GM18520 (cell line): ENCODE measurements at regions not wholly inside any gene's neighbourhood (a gene's known extent, or its start where the extent isn't known, plus 50 kb on each side); places are given as distances from the start of the nearest gene placed in this dataset.

Source experiments
- ATAC-seq: cut with Tn5 transposase; IDR thresholded peaks from one replicate; pipeline ENCODE4 v1.9.1; 2021; ENCODE audit not compliant: unreplicated experiment

DNA sequence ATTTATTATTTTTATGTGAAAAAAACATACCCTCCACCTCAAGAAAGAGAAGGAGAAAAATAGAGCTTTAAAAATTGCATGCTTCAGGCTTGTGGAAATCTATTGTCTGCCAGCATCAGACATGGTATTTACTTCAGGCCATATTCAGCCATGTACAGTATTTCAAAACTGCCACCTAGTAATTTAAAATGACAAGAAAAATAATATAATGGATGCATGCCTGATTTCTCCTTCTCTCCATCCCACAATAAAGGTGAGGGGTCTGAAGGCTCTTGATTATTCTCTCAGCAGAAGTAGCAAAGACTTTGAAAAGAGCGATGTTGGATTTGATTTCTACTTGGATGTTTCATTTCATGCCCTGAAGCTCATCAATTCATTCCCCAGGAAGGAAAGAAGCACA lies 250.7 kb downstream of the TBC1D4 start:
- no peak for ATAC-seq

DNA sequence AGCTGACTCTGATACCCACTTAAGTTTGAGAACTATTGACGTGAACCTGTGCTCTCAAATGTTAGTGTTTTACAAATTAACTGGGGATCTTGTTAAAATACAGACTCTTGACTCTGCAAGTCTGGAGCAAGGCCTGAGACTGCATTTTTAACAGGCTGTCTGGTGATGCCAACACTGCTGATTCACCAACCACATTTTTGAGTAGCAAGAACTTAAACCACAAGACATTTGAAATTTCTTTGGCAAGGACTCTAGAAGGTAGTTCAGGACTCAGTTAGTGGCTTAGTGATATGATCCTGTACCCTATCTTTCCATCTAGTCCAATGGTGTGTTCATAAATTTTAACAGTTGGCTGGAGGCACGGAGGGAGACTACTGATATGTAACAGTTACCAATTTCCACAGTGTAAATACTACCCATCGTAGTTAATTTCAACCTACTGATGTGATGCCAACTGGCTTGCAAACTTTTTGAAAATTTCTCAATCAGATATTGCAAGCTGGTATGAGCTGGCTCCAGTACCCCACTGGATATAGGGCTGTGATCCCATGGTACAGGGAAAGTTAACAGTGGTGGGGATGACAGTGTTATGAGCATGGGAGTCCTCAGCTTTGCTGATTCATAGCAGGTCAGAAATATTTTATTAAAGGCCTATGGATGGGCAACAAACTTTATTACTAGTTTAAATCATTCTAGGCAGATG lies 255.1 kb downstream of the TBC1D4 start:
- ATAC-seq: no peak

DNA sequence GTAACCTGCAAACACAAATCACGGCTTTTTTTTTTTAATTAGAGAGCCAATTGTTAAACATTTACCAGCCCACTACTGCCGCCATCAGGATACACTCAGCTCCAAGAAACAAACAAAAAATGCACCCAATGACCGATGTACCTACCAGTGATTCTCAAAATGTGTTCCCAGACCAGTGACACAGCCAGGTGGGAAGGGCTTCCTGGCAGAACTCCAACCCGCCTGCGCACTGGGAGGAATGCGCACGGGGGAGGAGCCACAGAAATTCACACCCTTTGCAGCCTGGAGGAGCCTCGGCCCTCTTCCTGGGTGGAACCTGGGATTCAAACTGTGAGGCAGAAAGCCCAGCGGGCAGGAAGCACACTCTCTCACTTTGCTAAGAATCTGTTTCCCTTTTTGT lies 255.9 kb downstream of the TBC1D4 start:
- ATAC-seq: no peak

DNA sequence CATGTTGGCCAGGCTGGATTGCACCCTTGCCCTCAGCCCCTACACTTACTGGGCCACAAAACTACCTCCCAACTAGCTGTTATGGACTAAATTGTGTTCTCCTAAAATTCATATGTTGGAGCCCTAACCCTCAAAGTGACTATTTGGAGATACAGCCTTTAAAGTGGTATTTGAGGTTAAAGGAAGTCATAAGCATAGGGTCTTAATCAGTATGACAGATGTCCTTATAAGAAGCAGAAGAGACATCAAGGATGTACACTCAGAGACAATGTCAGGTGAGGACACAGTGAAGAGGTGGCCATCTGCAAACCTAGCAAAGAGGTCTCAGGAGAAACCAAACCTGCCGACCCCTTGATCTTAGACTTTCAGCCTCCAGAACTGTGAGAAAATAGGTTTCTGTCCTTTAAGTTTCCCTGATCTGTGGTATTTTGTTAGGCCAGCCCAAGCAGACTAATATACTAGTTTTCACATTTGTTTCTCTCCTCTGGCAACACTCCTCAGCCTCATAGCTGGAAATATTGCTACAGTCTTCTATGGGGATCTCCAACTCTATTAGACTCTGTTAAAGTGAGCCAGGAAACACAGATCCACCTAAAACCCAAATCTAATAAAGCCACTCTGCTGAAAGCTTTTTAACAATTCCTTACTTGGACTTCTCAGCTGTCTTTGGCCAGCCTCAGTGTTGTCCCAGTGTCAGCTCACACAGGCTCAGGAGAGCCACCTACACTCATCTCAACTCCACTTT lies 256.5 kb downstream of the TBC1D4 start:
- no peak for ATAC-seq

DNA sequence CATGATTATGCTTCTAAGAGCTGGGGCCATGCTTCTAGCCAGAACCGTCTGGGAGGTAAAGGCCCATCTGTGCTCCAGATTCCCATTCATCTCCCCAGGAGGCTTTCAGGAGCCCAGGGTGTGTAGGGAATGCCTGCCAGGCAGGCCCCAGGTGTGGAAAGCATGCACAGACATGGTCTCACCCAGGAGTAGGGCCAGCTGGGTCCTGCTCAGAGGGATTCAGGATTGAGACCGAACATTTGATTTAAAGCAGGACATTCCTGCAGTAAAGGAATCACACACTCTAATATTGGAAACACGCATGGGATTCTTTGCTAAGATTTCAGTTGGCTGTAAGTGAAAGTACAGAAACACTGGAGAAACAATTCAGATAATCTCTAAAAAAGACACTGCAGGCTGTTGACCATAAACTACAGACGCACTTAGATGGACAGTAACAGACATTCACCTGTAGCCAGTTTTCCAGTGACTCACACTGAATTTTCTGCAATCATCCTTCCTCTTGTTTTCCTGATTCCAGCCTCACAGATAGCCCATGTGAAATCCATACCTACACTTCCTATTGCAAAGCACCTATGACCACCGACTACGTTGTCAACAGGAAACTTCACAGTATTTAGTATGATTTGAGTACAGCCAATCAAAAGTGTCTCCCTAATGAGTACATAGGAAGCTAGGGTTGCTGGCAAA lies 257.8 kb downstream of the TBC1D4 start:
- ATAC-seq: no peak

DNA sequence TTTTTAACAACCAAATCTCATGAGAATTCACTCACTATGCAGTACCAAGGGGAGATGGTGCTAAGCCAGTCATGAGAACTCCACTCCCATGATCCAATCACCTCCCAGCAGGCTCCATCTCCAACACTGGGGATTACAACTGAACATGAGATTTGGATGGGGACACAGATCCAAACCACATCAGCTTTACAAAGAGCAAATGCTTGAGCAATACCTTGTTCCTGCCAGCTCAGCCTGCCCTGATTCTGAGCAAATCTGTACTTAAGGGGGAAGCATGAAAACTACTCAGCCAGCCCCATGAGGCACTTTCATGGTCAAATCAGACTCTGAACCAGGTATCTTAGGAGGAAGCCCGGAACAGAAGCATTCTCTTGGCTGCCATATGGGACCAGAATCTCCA lies 259.9 kb downstream of the TBC1D4 start:
- no peak for ATAC-seq

DNA sequence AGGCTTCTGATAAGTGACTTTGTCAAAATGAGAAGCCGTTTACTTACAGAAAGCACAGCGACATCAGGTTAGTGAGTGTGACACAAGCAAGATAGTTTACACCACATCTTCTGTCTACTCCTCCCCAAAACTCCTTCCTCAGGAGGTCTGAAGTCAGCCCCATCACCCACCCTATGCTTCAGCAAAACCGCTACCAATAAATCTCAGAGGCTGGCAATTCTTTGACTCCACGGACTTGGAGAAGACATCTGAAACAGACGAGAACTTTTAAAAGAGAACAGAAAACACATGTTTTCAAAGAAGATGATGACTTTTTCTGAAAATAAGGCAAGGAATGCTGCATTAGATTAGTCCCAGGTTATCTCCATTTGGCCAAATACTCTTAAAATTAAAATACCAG lies 261.1 kb downstream of the TBC1D4 start:
- no peak for ATAC-seq

DNA sequence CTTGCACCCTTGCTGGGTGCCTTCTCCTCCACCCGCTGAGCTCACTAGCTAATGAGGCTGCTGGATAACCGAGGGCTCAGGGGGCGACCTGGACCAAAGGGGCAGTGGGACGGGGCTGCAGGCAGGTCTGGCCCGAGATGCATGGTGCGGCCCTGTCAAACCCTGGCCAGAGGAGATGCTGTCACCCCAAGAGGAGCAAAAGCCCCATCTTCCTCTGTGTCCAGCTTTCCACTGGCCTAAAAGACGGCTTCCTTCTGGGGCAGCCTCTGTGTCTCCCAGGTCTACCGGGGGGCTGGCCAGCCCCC lies 261.8 kb downstream of the TBC1D4 start:
- no peak for ATAC-seq

DNA sequence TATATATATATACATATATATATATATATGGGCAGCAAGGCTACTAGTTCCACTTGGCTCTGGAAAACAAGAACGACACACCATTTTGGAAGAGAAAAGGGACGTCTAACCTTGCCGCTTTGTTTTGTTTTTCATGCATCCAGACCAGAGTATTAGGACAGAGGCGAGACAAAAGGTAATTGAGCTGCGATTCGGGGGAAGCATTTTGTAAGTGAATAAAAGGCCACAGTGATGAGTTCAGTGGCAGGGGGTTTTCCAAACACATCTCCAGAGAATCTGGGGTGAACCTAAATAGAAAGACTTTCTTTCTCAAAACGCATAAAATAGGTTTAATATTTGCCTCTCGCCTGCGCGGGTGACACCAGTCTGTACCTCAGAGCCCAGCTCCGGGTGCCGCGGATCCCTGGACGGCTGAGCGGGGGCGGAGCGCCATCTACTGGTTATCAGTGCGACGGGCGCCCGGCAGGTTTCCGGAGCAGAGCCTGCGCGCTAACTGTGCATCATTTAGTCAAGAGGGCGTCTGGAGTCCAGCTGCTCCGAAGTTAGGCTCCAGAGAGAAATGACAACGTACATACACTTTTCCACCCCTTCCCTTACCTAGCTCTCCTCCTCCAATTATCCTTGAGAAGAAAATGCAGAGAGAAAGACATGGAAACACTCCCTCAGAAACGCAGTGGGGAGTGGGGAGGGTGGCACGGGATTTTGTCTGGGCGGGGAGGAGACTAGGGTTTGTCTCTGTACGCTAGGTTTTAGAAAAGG lies 262.3 kb downstream of the TBC1D4 start:
- ATAC-seq: peak; percentile 88

DNA sequence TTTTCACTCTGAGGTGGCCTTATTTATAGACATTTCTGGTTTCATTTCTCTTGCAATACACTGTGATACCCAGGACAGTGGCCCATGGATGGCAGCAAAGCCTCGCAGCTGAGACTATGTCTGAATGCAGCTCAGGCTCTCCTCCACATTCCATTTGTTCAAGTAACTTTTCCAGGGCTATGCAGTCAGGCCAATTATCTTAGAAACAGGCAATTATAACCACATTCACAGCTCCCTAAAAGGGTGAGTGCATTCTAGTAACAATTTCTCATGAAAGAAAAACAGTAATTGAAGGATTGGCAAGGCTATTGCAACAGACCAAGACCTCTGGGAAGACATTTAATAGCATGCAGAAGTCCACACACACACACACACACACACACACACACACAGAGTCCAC lies 264.0 kb downstream of the TBC1D4 start:
- no peak for ATAC-seq

DNA sequence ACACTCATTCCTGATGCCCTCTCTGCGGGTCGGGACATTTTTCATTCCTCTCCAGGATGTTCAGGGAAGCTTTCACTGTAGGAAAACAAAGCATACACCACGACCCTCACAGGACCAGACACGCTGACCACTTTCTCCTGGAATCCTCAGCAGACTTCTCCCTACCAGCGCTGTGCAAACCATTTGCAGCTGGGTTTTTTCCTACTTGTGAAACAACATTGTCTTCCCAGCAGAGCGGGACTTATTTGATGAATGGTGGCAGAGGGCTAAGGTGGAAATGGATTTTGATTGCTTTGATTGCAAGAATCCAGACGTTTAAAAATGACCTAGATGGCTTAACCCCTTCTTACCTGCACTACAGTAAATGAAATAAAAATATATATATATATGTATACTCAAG lies 265.9 kb downstream of the TBC1D4 start:
- ATAC-seq: no peak

DNA sequence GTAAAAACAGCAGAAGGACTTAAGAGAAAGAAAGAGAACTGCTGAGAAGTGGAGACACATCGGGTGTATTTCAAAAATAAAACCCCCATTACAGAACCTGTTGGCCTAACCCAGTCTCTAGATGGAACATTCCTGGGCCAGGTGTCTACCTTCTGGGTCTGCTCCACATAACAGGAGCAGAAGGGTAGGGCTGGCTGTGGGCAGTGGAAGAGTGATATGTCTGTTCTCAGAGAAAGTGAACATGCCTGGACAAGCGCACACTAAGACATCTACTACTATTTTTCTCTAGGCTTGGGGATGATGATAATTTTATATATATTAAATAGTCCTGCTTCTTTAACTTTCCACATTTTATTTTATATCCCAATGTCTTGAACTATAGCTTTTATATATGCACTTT lies 267.1 kb downstream of the TBC1D4 start:
- ATAC-seq: no peak

DNA sequence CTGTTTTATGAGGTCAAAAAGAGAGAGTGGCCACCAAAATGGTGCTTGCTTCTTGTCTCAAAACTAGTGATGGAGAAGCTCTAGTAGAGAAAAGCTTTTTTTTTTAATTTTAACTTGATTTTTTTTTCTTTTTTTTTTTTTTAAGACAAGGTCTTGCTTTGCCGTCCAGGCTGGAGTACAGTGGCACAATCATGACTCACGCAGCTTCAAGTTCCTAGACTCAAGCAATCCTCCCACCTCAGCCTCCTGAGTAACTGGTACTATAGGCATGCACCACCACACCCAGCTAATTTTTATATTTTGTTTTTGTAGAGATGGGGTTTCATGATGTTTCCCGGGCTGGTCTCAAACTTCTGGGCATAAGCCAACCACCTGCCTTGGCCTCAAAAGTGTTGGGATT lies 279.0 kb downstream of the TBC1D4 start:
- no peak for ATAC-seq

DNA sequence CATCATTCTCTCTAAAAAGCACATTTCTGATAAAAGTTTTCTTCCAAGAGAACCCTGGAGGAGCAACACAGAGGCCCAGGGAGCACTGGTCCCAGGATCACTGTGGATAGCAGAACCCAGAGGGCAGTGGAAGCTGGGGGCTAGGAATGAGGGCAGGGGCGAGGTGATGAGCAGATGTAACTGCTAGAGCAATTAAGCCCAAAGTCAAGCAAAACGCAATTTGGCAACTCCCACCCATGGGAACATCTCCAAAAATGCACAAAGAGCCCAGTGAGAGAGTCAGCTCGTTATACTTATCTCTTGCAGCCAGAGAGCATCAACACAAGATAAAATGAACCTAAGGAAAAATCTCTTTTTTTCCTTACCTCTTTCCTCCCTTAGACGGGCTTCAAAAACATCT lies 284.2 kb downstream of the TBC1D4 start:
- no peak for ATAC-seq

DNA sequence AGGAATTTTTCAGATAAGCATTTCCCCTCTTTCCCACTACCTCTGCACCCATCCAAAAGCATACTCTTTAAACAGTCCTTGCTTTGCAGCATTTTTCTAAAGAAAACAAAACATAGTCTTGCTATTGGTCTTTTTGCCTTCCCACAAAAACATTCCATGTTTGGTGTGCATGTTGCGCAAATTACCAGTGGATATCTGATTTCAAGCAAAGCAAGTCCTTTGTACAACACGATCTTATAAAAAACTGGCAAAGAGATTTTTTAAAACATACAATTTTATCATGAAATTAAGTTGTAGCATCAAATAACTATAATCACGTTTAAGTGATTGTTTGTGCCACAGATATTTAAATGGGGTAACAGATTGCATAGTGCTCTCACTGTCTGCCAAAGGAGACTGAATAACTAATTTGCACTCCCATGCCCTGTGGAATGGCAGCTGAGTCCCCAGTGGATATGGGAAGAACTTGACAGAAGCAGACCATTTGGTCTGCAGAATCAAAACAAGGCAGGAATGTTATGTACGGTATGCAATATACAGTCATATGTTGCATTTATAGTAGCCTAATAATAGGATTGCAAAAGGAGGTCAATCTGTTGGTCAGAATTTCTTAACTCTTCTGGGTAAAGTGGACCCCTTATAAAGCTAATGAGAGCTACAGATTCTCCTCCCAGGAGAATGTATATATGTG lies 285.7 kb downstream of the TBC1D4 start:
- no peak for ATAC-seq

DNA sequence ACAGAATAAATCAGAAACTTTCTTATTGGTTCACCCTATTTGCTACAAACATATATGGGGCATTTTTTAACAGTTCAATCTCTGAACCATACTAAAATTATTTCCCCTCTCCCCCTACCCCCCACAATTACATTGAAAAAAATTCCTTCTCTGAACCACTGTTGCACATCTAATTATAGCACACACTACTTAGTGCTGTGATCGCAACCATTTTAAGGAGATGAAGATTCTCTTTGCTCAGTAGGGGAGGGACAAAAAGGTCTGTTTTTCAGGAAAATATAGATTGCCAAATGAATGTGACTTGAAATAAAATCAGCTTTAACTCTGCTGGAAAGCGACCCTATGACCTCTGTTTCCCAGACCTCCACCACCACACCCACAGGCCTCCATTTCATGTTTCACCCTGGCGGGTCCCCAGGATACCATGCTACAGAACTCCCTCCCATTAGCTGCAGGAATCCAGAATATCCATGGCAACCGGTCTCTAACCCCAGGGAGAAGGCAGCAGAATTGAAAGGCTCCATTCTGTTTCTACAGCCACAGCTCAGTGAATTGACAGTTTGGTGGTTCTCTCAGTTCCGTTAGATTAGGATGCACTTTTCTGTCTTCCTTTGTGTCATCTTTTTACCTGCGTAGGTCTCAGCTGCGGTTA lies 286.3 kb downstream of the TBC1D4 start:
- ATAC-seq: no peak

DNA sequence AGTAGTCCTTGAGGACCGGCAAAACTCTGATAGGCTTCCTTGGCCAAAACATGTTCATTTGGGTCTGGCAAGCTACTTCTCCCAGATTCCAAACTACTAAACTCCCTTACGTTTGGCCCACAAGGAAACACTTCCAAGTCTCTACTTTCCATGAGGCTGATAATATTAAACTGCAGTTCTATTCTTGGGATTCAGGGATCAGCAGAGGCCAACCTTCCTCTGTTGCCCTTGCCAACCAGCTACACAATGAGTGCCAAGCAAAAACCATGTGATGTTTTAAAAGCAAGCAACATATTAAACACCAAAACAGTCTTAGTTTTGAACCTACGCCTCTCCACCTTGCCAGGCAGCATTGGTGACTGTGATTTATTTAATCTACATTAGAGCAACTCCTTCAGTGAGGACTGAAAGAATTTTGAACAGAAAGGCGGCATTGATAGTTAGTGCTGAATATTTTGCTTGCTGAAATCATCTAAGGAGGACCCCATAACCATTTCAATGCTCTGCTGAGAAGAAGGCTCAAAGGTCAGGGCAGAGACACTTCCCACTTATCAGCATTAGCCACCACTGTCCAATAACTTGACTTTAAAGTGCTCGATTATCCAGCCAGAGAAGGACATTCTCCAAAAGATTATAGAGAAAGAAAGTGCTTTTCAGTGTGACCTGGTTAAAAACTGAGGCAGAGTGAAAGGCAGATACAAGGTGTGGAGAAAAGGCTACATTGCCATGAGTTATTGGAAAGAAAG lies 287.1 kb downstream of the TBC1D4 start:
- no peak for ATAC-seq

DNA sequence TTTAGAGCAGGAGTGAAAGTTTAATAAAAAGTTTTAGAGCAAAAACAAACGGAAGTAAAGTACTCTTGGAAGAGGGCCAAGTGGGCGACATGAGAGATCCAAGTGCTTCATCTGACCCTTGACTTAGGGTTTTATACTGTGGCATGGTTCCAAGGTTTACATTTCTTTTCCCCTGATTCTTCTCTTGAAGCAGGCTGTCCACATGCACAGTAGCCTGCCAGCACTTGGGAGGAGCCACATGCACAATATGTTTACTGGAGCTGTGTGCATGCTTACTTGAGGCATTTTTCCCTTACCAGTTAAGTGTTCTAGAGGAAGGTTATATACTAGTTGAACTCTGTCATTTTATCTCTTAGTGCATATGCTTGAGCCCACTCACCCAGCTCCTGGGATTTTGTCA lies 295.6 kb downstream of the TBC1D4 start:
- no peak for ATAC-seq

DNA sequence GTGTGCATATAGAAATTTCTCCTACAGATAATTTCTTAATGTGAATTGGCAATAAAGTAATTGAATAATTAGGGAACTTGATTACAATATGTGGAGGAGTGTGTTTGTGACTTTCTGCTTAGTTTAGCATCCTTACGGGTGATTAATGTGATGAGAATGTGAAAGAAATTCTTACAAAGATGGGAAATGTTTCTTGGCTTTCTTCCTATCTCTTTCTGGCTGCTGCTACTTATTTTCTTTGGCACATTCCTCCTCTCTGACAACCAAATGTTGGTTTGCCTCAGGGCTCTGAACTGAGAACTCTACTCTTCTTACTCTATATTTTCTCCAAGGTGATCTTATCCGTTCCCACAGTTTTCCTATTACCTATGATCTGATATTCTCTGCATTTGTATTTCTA lies 300.1 kb downstream of the TBC1D4 start:
- no peak for ATAC-seq
